Small intestine (tissue), 7 donors: ENCODE measurements at regions not wholly inside any gene's neighbourhood (a gene's known extent, or its start where the extent isn't known, plus 50 kb on each side); places are given as distances from the start of the nearest gene placed in this dataset.

ENCODE experiments used
- DNase-seq, 2 donors: peaks; one replicate each; pipeline versions ENCODE4 v3.0.0 to v3.0.0-alpha.2; 2013
- FAIRE-seq: peaks from 2 replicates; lab custom pipeline; 2012; peaks lifted over from hg19 to GRCh38; lab: Jason Lieb, UNC
- H3K27ac ChIP-seq, 3 donors: one replicate each; pipeline ENCODE4 v1.5.1; 2013; ENCODE audit warnings: low read length in 2 of 3, mild to moderate bottlenecking in 2 of 3, control low read depth in 1 of 3, inconsistent platforms in 1 of 3, low read depth in 1 of 3, moderate library complexity in 1 of 3
- H3K27me3 ChIP-seq, 3 donors: one replicate each; pipeline ENCODE4 v1.6.1; 2013; ENCODE audit warnings: low read length in 3 of 3, inconsistent platforms in 1 of 3; ENCODE audit not compliant: control insufficient read depth in 3 of 3, insufficient read depth in 3 of 3
- H3K36me3 ChIP-seq, 3 donors: one replicate each; pipeline ENCODE4 v1.6.1; 2013; ENCODE audit warnings: low read length in 3 of 3, inconsistent platforms in 1 of 3, low read depth in 1 of 3, mild to moderate bottlenecking in 1 of 3, moderate library complexity in 1 of 3; ENCODE audit not compliant: control insufficient read depth in 3 of 3, insufficient read depth in 2 of 3
- H3K4me1 ChIP-seq, 3 donors: one replicate each; pipeline ENCODE4 v1.6.1; 2013; ENCODE audit warnings: low read length in 2 of 3, inconsistent platforms in 1 of 3, low read depth in 1 of 3, mild to moderate bottlenecking in 1 of 3, moderate library complexity in 1 of 3; ENCODE audit not compliant: control insufficient read depth in 3 of 3, insufficient read depth in 2 of 3
- H3K4me3 ChIP-seq, 3 donors: one replicate each; pipeline ENCODE4 v1.5.1; 2013; ENCODE audit warnings: low read length in 3 of 3, control low read depth in 1 of 3, inconsistent platforms in 1 of 3, low read depth in 1 of 3, mild to moderate bottlenecking in 1 of 3, moderate library complexity in 1 of 3
- H3K9me3 ChIP-seq, 2 donors: one replicate each; pipeline ENCODE4 v1.6.1; 2013; ENCODE audit warnings: low read depth in 1 of 2, low read length in 1 of 2; ENCODE audit not compliant: control insufficient read depth in 2 of 2, insufficient read depth in 1 of 2
- WGBS, 3 donors: extraction: QIAGEN DNeasy Blood & Tissue Kit; methylation state at CpG; one replicate each; pipeline ENCODE4 v1.1.7; 2013; 5-methylcytosine and 5-hydroxymethylcytosine counted together
- donor health status: healthy with polysubstance abuse.
- donor health status: control.
- donor health status: control.
- donor health status: Bipolar disorder and iron deficiency.
- donor health status: healthy.

GRCh38 chr2:238601433-238602222 lies 174.9 kb downstream of the ASB1 start:
- Histone ChIP-seq H3K4me3 (no peak overlapping the region), H3K27ac (peak overlapping the region in 1 of 3 donors; percentile 31), H3K36me3 (no peaks in the 10 kb centered on the region), H3K4me1 (no peaks in the 10 kb centered on the region), H3K27me3 (no peaks in the 10 kb centered on the region), H3K9me3 (no peaks in the 10 kb centered on the region)
- DNase-seq (no peak), FAIRE-seq (no peak)
- 62 to 76% (median 73%) methylated on average over 11 of the region's 11 CpGs for WGBS, 3 donors

- DNase-seq (no peak), FAIRE-seq (no peak)
- Histone ChIP-seq H3K27ac (no peak overlapping the region), H3K9me3 (no peaks in the 10 kb centered on the region), H3K36me3 (no peaks in the 10 kb centered on the region), H3K4me1 (no peaks in the 10 kb centered on the region), H3K27me3 (no peaks in the 10 kb centered on the region), H3K4me3 (no peak overlapping the region)
- 47 to 60% (median 60%) methylated on average over 6 of the region's 6 CpGs for WGBS, 3 donors
Observed at GRCh38 chr2:238602223-238602960, 175.7 kb downstream of the ASB1 start.

- Histone ChIP-seq H3K4me1 (no peaks in the 10 kb centered on the region), H3K27me3 (no peaks in the 10 kb centered on the region), H3K4me3 (no peak overlapping the region), H3K27ac (no peak overlapping the region), H3K36me3 (no peaks in the 10 kb centered on the region), H3K9me3 (no peaks in the 10 kb centered on the region)
- FAIRE-seq: no peak
- no peak for DNase-seq
Observed at GRCh38 chr2:238603596-238603995, 176.9 kb downstream of the ASB1 start.

GRCh38 chr2:238606311-238606710 lies 179.6 kb downstream of the ASB1 start:
- H3K27ac ChIP-seq: no peak overlapping the region
- H3K9me3 ChIP-seq: no peaks in the 10 kb centered on the region
- no peak for FAIRE-seq
- no peaks in the 10 kb centered on the region for H3K4me1 ChIP-seq
- no peak for DNase-seq
- no peaks in the 10 kb centered on the region for H3K27me3 ChIP-seq
- H3K36me3 ChIP-seq: no peaks in the 10 kb centered on the region
- WGBS, 3 donors: 75 to 91% (median 82%) methylated on average over 4 of the region's 4 CpGs
- H3K4me3 ChIP-seq: no peak overlapping the region

- H3K27ac ChIP-seq: no peak overlapping the region
- FAIRE-seq (no peak), DNase-seq (no peak)
- H3K4me3 ChIP-seq: no peak overlapping the region
- no peaks in the 10 kb centered on the region for H3K36me3 ChIP-seq
- no peaks in the 10 kb centered on the region for H3K27me3 ChIP-seq
- no peaks in the 10 kb centered on the region for H3K4me1 ChIP-seq
- WGBS, 3 donors: 71 to 93% (median 79%) methylated on average over 5 of the region's 5 CpGs
- no peaks in the 10 kb centered on the region for H3K9me3 ChIP-seq
Observed at GRCh38 chr2:238613610-238614009, 186.9 kb downstream of the ASB1 start.

GRCh38 chr2:238614376-238614775 lies 187.6 kb downstream of the ASB1 start:
- Histone ChIP-seq H3K4me3 (no peak overlapping the region), H3K36me3 (no peaks in the 10 kb centered on the region), H3K27ac (no peak overlapping the region), H3K4me1 (no peaks in the 10 kb centered on the region), H3K27me3 (no peaks in the 10 kb centered on the region), H3K9me3 (no peaks in the 10 kb centered on the region)
- no peak for DNase-seq
- FAIRE-seq: no peak

- DNase-seq (no peak), FAIRE-seq (no peak)
- 78 to 90% (median 80%) methylated on average over 5 of the region's 5 CpGs for WGBS, 3 donors
Observed at GRCh38 chr2:238615187-238615586, 188.5 kb downstream of the ASB1 start.

GRCh38 chr2:238616681-238617080 lies 190.0 kb downstream of the ASB1 start:
- Histone ChIP-seq H3K27me3 (no peaks in the 10 kb centered on the region), H3K4me3 (no peak overlapping the region), H3K4me1 (no peaks in the 10 kb centered on the region), H3K27ac (no peak overlapping the region), H3K9me3 (no peaks in the 10 kb centered on the region), H3K36me3 (no peaks in the 10 kb centered on the region)
- WGBS, 3 donors: 62 to 70% (median 68%) methylated on average over 5 of the region's 5 CpGs
- FAIRE-seq (no peak), DNase-seq (no peak)

More at GRCh38 chr2:238615187-238615586, 188.5 kb downstream of the ASB1 start:
- Histone ChIP-seq H3K27ac (no peak overlapping the region), H3K9me3 (no peaks in the 10 kb centered on the region), H3K36me3 (no peaks in the 10 kb centered on the region), H3K4me1 (no peaks in the 10 kb centered on the region), H3K27me3 (no peaks in the 10 kb centered on the region), H3K4me3 (no peak overlapping the region)
